Epithelial cell of proximal tubule (primary cell): ENCODE measurements at regions not wholly inside any gene's neighbourhood (a gene's known extent, or its start where the extent isn't known, plus 50 kb on each side); places are given as distances from the start of the nearest gene placed in this dataset.

ENCODE experiments used
- DNase-seq: peaks from one replicate; pipeline ENCODE4 v3.0.0-alpha.2; 2011; ENCODE audit warnings: low read depth
- H3K4me3 ChIP-seq: 2 replicates; pipeline ENCODE4 v1.5.1; 2011; ENCODE audit warnings: low read depth, mild to moderate bottlenecking, low read length
- CTCF ChIP-seq: conservative IDR thresholded peaks from 2 replicates; pipeline ENCODE4 v1.5.1; 2012; ENCODE audit warnings: low read depth, mild to moderate bottlenecking, low read length

DNA sequence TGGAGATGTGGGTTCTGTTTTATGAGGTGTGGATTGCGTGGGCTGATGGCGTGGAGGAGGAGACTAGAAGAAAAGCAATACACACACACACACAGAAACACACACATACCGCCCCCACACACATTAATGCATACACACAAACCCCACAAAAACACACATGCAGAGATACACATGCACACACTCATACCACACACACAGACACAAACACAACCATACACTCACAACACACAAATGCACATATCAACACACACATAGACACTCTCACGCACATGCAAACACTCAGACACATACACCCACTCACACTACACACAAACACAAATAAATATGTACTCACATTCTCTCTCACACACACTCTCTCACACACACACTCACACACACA is 75.7 kb upstream of the UBL3 start:
- no peak for TF ChIP-seq CTCF
- DNase-seq = no peak
- no peak overlapping the region for H3K4me3 ChIP-seq

GRCh38 chr13:29925457-29926097 is 75.2 kb upstream of the UBL3 start:
- no peak overlapping the region for H3K4me3 ChIP-seq
- TF ChIP-seq CTCF = no peak
- peak; percentile 76 for DNase-seq

DNA sequence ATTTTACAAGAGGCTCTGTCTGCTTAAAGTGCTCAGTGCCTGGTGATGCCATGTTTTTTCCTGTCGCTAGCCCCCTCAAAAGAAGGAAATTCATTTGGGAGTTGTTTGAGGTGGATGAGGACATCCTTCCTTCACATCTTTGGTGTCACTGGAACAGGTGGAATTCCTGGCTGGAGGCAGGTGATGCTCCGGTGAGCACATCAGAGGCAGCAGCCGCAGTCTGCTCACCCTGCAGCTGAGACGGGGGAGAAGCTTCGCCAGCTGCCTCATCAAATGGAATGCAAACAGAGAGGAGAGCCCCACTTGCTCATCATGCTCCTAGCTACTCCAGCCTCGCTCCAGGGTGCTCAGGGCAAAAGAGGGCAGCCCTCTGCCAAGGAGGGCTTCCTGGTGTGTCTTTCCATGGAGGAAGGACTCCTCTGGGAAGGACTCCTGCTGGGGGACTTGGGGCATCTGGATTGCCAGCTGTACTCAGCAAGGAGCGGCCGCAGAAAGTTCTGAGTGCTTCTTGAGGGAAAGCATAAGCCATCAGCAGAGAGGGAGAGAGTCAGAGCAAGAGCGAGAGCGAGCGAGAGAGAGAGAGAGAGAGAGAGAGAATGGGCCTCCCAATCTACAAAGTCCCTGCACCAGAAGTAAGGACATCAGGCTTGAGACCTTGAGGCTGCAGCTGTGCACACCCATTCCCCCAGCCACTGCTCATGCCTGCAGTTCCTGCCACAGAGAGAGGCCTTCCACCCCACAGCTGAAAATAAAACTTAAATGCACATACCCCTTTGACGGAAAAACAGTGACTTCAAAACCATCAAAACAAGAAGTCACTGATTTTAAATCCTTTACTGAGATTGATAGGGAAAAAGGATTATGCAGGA is 74.3 kb upstream of the UBL3 start:
- H3K4me3 ChIP-seq = no peak overlapping the region
- TF ChIP-seq CTCF = no peak
- peak; percentile 48 for DNase-seq

DNA sequence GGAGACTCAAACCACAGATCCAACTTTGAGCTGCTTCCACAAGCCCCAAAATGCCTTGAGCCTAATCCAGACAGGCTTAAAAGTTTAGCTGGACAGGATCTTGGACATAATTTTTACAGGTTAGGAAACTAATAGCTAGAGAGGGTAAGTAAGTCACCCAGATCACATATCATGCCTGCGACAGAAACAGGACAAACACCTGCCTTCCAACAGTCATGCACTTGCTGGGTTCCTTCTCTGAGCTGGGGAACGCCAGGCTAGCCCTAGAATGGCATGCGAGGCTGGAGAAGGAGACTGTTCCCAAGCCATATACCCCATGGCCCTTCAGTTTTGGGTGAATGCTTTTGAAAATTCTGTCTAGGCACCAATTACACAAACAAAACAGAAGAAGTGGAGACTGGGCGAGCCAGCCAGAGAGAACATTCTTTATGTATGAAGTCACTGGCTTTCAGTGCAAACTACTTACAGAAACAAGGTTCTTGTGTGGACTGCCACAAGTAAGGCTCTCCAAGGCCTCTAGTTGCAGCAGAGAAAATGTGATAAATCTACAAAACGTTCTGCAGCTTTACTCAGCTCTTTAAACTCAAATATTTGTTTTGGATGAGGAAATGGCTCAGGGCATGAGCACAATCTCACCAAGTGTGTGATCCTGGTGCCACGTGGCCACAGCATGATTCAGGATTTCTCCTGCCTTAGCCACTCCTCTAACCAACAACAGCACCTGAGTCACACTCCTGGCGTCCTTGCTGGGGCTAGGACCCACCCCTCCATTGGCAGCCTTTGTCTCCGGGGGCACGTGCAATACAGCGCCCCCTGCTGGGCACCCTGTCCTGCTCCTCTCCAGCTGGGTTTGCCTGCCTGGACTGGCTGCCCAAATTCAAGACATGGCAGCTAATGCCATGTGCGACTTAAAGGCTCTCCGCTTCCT is 73.4 kb upstream of the UBL3 start:
- DNase-seq = peak; percentile 95
- no peak overlapping the region for H3K4me3 ChIP-seq
- TF ChIP-seq CTCF = peak; percentile 98

DNA sequence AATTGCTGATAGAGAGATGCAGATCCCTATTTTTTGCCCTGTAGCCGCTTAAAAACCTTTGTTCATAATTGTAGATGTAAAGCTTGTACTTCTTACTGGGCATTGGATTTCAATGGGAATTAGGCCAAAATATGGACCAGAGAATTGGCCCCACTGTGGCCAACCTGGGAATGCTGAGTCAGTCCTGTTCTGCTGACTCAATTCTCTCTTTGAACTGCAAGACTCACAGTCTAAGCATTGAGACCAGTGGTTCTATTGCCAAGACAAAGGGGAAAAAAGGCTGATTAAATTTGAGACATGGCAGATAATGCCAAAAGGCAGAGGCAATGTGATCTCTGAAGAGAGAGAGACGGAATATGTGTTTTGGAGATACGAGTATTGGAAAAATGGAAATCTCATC is 72.5 kb upstream of the UBL3 start:
- no peak for TF ChIP-seq CTCF
- no peak overlapping the region for H3K4me3 ChIP-seq
- no peak for DNase-seq

DNA sequence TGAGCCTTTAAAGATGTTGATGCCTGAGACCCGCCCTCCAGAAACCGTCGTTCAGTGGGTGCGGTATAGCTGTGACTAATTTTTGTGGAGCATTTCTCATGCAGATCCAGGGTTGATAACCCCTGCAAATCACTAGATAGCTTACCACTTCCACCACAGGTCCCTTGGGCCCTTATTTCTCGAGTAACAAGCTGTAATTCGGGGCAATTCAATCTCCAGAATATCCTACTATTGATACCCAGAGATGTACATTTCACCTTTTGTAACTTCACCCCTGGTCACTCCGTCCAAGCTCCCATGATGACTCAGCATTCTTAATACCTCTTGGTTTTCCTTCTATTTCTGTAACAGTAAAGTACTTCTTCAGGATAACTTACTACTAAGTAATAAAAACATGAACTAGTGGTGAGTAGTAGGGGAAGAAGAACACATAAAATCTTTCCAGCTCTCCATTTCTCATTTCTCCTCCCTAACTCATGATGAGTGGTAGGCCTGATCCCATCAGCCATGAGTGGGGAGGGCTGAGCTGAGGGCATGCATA is 71.9 kb upstream of the UBL3 start:
- no peak for DNase-seq
- H3K4me3 ChIP-seq = no peak overlapping the region
- TF ChIP-seq CTCF = no peak
